Chondrocyte (in vitro differentiated cells): ENCODE measurements at regions not wholly inside any gene's neighbourhood (a gene's known extent, or its start where the extent isn't known, plus 50 kb on each side); places are given as distances from the start of the nearest gene placed in this dataset.

Source experiments
- DNase-seq: peaks from one replicate; pipeline ENCODE4 v3.0.0; 2021; ENCODE audit warnings: mixed read lengths, low spot score
- H3K27ac Mint-ChIP-seq: one replicate; pipeline ENCODE4 v1.8.0; 2021; ENCODE audit warnings: mild to moderate bottlenecking, moderate library complexity, mixed read lengths; ENCODE audit not compliant: unreplicated experiment
- H3K27me3 Mint-ChIP-seq: 2 replicates; pipeline ENCODE4 v1.8.0; 2021; ENCODE audit warnings: low read depth, mixed read lengths
- H3K36me3 Mint-ChIP-seq: 2 replicates; pipeline ENCODE4 v1.8.0; 2021; ENCODE audit warnings: low read depth, mixed read lengths
- H3K4me1 Mint-ChIP-seq: 2 replicates; pipeline ENCODE4 v1.8.0; 2021; ENCODE audit warnings: low read depth, mild to moderate bottlenecking, mixed read lengths
- H3K4me3 Mint-ChIP-seq: one replicate; pipeline ENCODE4 v1.8.0; 2021; ENCODE audit warnings: mild to moderate bottlenecking, moderate library complexity, mixed read lengths; ENCODE audit not compliant: unreplicated experiment
- H3K9me3 Mint-ChIP-seq: 2 replicates; pipeline ENCODE4 v1.8.0; 2021; ENCODE audit warnings: low read depth, mixed read lengths
- CTCF ChIP-seq: fragments of 200-600 bp; sonication (generic); IDR thresholded peaks from 2 replicates; pipeline ENCODE4 v1.5.0; 2021; ENCODE audit warnings: antibody characterized with exemption, mild to moderate bottlenecking, moderate library complexity

GRCh38 chr7:88387368-88387767, 80.7 kb upstream of the STEAP4 start:
- TF ChIP-seq CTCF = no peak
- Mint-ChIP-seq H3K36me3 (no peaks in the 10 kb centered on the region), H3K4me1 (no peaks in the 10 kb centered on the region), H3K4me3 (no peak overlapping the region), H3K9me3 (peaks cover 7% of the 10 kb centered on the region), H3K27me3 (peaks cover 7% of the 10 kb centered on the region), H3K27ac (no peak overlapping the region)
- no peak for DNase-seq

GRCh38 chr7:88386665-88387156, 80.0 kb upstream of the STEAP4 start:
- peaks cover 7% of the 10 kb centered on the region for H3K9me3 Mint-ChIP-seq
- H3K36me3 Mint-ChIP-seq = no peaks in the 10 kb centered on the region

GRCh38 chr7:88377434-88377833, 70.7 kb upstream of the STEAP4 start:
- Mint-ChIP-seq H3K27ac (no peak overlapping the region), H3K9me3 (peaks cover 15% of the 10 kb centered on the region), H3K4me3 (no peak overlapping the region), H3K4me1 (no peaks in the 10 kb centered on the region), H3K36me3 (peaks cover 3% of the 10 kb centered on the region), H3K27me3 (peaks cover 6% of the 10 kb centered on the region)
- no peak for TF ChIP-seq CTCF
- DNase-seq = no peak

More at GRCh38 chr7:88386665-88387156, 80.0 kb upstream of the STEAP4 start:
- no peak overlapping the region for H3K4me3 Mint-ChIP-seq
- no peaks in the 10 kb centered on the region for H3K4me1 Mint-ChIP-seq
- peaks cover 7% of the 10 kb centered on the region for H3K27me3 Mint-ChIP-seq
- no peak for TF ChIP-seq CTCF
- DNase-seq = no peak
- H3K27ac Mint-ChIP-seq = no peak overlapping the region

GRCh38 chr7:88368686-88369085, 62.0 kb upstream of the STEAP4 start:
- Mint-ChIP-seq H3K4me3 (no peak overlapping the region), H3K27me3 (peaks cover 1% of the 10 kb centered on the region), H3K36me3 (no peaks in the 10 kb centered on the region), H3K9me3 (peaks cover 6% of the 10 kb centered on the region), H3K4me1 (no peaks in the 10 kb centered on the region), H3K27ac (no peak overlapping the region)
- TF ChIP-seq CTCF = no peak
- DNase-seq = no peak

DNA sequence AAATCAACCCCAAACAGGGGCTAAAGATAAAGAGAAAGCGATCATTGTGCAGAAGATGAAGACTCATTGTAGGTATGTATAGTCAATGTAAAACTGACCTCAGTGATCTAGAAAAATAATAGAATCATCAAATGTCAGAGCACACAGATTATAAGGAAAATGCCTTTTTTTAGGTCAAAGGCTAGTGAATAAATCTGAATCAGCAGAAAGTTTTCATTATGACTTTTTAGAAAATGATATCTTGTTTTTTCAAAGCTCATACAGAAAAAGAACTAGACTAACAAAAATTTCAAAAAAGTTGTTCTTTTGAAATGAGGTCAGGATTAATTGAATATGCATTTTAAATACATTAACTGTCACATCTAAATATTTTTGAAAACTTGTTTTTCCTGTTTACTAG, 60.2 kb upstream of the STEAP4 start:
- Mint-ChIP-seq H3K4me3 (no peak overlapping the region), H3K36me3 (no peaks in the 10 kb centered on the region), H3K27ac (no peak overlapping the region), H3K9me3 (peaks cover 6% of the 10 kb centered on the region), H3K4me1 (no peaks in the 10 kb centered on the region), H3K27me3 (peaks cover 1% of the 10 kb centered on the region)
- DNase-seq = no peak
- no peak for TF ChIP-seq CTCF
